Glutamatergic neuron (in vitro differentiated cells): ENCODE measurements at regions not wholly inside any gene's neighbourhood (a gene's known extent, or its start where the extent isn't known, plus 50 kb on each side); places are given as distances from the start of the nearest gene placed in this dataset.
A peak's percentile ranks its signal among the peaks of the same experiment; 100 is the strongest.

Experiments used
- DNase-seq: peaks from one replicate; pipeline ENCODE4 v3.0.0; 2022
- H3K27ac Mint-ChIP-seq: one replicate; pipeline ENCODE4 v1.8.0; 2020; ENCODE audit warnings: mild to moderate bottlenecking, mixed read lengths, inconsistent platforms; ENCODE audit not compliant: unreplicated experiment
- H3K27me3 Mint-ChIP-seq: one replicate; pipeline ENCODE4 v1.8.0; 2020; ENCODE audit warnings: mild to moderate bottlenecking, moderate library complexity, mixed read lengths, inconsistent platforms; ENCODE audit not compliant: unreplicated experiment
- H3K36me3 Mint-ChIP-seq: one replicate; pipeline ENCODE4 v1.8.0; 2020; ENCODE audit warnings: mild to moderate bottlenecking, mixed read lengths, inconsistent platforms; ENCODE audit not compliant: unreplicated experiment
- H3K4me1 Mint-ChIP-seq: one replicate; pipeline ENCODE4 v1.8.0; 2020; ENCODE audit warnings: mild to moderate bottlenecking, low read depth, mixed read lengths, inconsistent platforms; ENCODE audit not compliant: unreplicated experiment
- H3K4me3 Mint-ChIP-seq: one replicate; pipeline ENCODE4 v1.8.0; 2020; ENCODE audit warnings: mild to moderate bottlenecking, mixed read lengths, inconsistent platforms; ENCODE audit not compliant: unreplicated experiment
- H3K9me3 Mint-ChIP-seq: one replicate; pipeline ENCODE4 v1.8.0; 2020; ENCODE audit warnings: mild to moderate bottlenecking, moderate library complexity, mixed read lengths, inconsistent platforms; ENCODE audit not compliant: unreplicated experiment
- CTCF ChIP-seq: fragments of 200-600 bp; sonication (generic); IDR thresholded peaks from one replicate; pipeline ENCODE4 v1.5.0; 2021; ENCODE audit not compliant: partially characterized antibody, unreplicated experiment

- Mint-ChIP-seq H3K4me1 (peaks cover 15% of the 10 kb centered on the region), H3K36me3 (no peaks in the 10 kb centered on the region), H3K9me3 (peaks cover 3% of the 10 kb centered on the region), H3K4me3 (no peak overlapping the region), H3K27me3 (no peaks in the 10 kb centered on the region), H3K27ac (no peak overlapping the region)
- no peak for TF ChIP-seq CTCF
- no peak for DNase-seq
Observed at GRCh38 chr5:116778651-116779280, 204.1 kb upstream of the SEMA6A start.

- Mint-ChIP-seq H3K27ac (peak overlapping the region; percentile 52), H3K4me1 (peaks cover 15% of the 10 kb centered on the region), H3K9me3 (peaks cover 3% of the 10 kb centered on the region), H3K27me3 (no peaks in the 10 kb centered on the region), H3K36me3 (no peaks in the 10 kb centered on the region), H3K4me3 (peak overlapping the region; percentile 34)
- peak; percentile 28 for DNase-seq
- TF ChIP-seq CTCF: no peak
Observed at GRCh38 chr5:116778032-116778431, 203.4 kb upstream of the SEMA6A start.

- no peaks in the 10 kb centered on the region for H3K27me3 Mint-ChIP-seq
- H3K4me3 Mint-ChIP-seq: no peak overlapping the region
- peaks cover 1% of the 10 kb centered on the region for H3K9me3 Mint-ChIP-seq
- H3K36me3 Mint-ChIP-seq: no peaks in the 10 kb centered on the region
- peaks cover 19% of the 10 kb centered on the region for H3K4me1 Mint-ChIP-seq
- no peak overlapping the region for H3K27ac Mint-ChIP-seq
- TF ChIP-seq CTCF: no peak
- DNase-seq: no peak
Observed at GRCh38 chr5:116773926-116774325, 199.3 kb upstream of the SEMA6A start.

GRCh38 chr5:116772806-116773205 lies 198.2 kb upstream of the SEMA6A start:
- Mint-ChIP-seq H3K27me3 (no peaks in the 10 kb centered on the region), H3K9me3 (peaks cover 2% of the 10 kb centered on the region), H3K4me3 (no peak overlapping the region), H3K4me1 (peaks cover 10% of the 10 kb centered on the region), H3K36me3 (no peaks in the 10 kb centered on the region), H3K27ac (no peak overlapping the region)
- TF ChIP-seq CTCF: no peak
- DNase-seq: no peak

GRCh38 chr5:116772152-116772501 lies 197.5 kb upstream of the SEMA6A start:
- H3K27ac Mint-ChIP-seq: no peak overlapping the region
- no peak for TF ChIP-seq CTCF
- H3K36me3 Mint-ChIP-seq: no peaks in the 10 kb centered on the region
- H3K27me3 Mint-ChIP-seq: no peaks in the 10 kb centered on the region
- no peak overlapping the region for H3K4me3 Mint-ChIP-seq
- peaks cover 2% of the 10 kb centered on the region for H3K9me3 Mint-ChIP-seq
- peaks cover 9% of the 10 kb centered on the region for H3K4me1 Mint-ChIP-seq
- no peak for DNase-seq
